ENCODE measurements at regions not wholly inside any gene's neighbourhood (a gene's known extent, or its start where the extent isn't known, plus 50 kb on each side); places are given as distances from the start of the nearest gene placed in this dataset.

- Mint-ChIP-seq H3K4me3 (no peak overlapping the region), H3K9me3 (ENCODE audit: insufficient read depth) (no peaks in the 10 kb centered on the region), H3K27me3 (peaks cover 27% of the 10 kb centered on the region), H3K27ac (no peak overlapping the region), H3K4me1 (no peaks in the 10 kb centered on the region)
- intact Hi-C loops (cut with micrococcal nuclease) = no loop called here
- DNase-seq = no peak
- Histone ChIP-seq H3K27ac (ENCODE audit: low read length in 2 of 2) (no peak overlapping the region), H3K4me3 (ENCODE audit: control extremely low read depth in 1 of 5, extremely low read depth in 1 of 5, insufficient read depth in 1 of 5, low read depth in 2 of 5, low read length in 4 of 5) (no peak overlapping the region), H3K4me1 (ENCODE audit: control insufficient read depth in 2 of 2, insufficient read depth in 2 of 2, low read length in 2 of 2) (no peaks in the 10 kb centered on the region), H3K4me2 (replicated peaks; ENCODE audit: low read depth, low read length, poor library complexity, severe bottlenecking) (no peak overlapping the region), H3K27me3 (replicated peaks in 1 of 4; ENCODE audit: control extremely low read depth in 1 of 4, control insufficient read depth in 3 of 4, insufficient read depth in 4 of 4, low read length in 3 of 4) (peaks cover 0 to 2% (median 0%) of the 10 kb centered on the region in 4 experiments), H3K79me2 (ENCODE audit: control insufficient read depth, insufficient read depth, low read length) (no peaks in the 10 kb centered on the region), H2AFZ (ENCODE audit: insufficient read depth, low read depth, low read length, poor library complexity, severe bottlenecking) (no peak overlapping the region), H4K20me1 (ENCODE audit: control insufficient read depth, insufficient read depth, low read length, poor library complexity, severe bottlenecking) (no peaks in the 10 kb centered on the region), H3K9me3 (ENCODE audit: control extremely low read depth in 1 of 3, control insufficient read depth in 2 of 3, insufficient read depth in 1 of 3, low read length in 2 of 3) (peaks cover 0 to 3% (median 0%) of the 10 kb centered on the region in 3 donors), H3K9ac (ENCODE audit: low read length) (no peak overlapping the region), H3K36me3 (replicated peaks in 1 of 2; ENCODE audit: control extremely low read depth in 1 of 2, control insufficient read depth in 1 of 2, extremely low read depth in 1 of 2, insufficient read depth in 2 of 2, low read length in 1 of 2) (no peaks in the 10 kb centered on the region)
- TF ChIP-seq EZH2 (IDR thresholded peaks at IDR 0.05; ENCODE audit: borderline replicate concordance, insufficient read depth, low read depth, low read length, poor library complexity, severe bottlenecking) = no peak
- TF ChIP-seq CTCF (IDR thresholded peaks at IDR 0.05) = no peak
- ChIA-PET CTCF (no interaction called here), POLR2A (no interaction called here)
- no peak for ATAC-seq (ENCODE audit: low read depth)
- 80% methylated on average over 5 of the region's 5 CpGs for WGBS (ENCODE audit: insufficient coverage)
Observed at GRCh38 chr10:94102436-94102835, 108.7 kb downstream of the PLCE1 start.

- POLR2A ChIA-PET = no interaction called here
- Mint-ChIP-seq H3K27me3 (peaks cover 25% of the 10 kb centered on the region), H3K9me3 (ENCODE audit: insufficient read depth) (no peaks in the 10 kb centered on the region), H3K27ac (no peak overlapping the region), H3K4me3 (no peak overlapping the region), H3K4me1 (no peaks in the 10 kb centered on the region)
- DNase-seq = no peak
- CTCF ChIA-PET = no interaction called here
- H3K4me1 ChIP-seq (ENCODE audit: control insufficient read depth in 2 of 2, insufficient read depth in 2 of 2, low read length in 2 of 2) = no peaks in the 10 kb centered on the region
- H3K27ac ChIP-seq (ENCODE audit: low read length in 2 of 2) = no peak overlapping the region
- intact Hi-C loops (cut with micrococcal nuclease) = no loop called here
- H3K36me3 ChIP-seq (replicated peaks in 1 of 2; ENCODE audit: control extremely low read depth in 1 of 2, control insufficient read depth in 1 of 2, extremely low read depth in 1 of 2, insufficient read depth in 2 of 2, low read length in 1 of 2) = no peaks in the 10 kb centered on the region
- no peak for ATAC-seq (ENCODE audit: low read depth)
- H3K9ac ChIP-seq (ENCODE audit: low read length) = no peak overlapping the region
- no peaks in the 10 kb centered on the region for H4K20me1 ChIP-seq (ENCODE audit: control insufficient read depth, insufficient read depth, low read length, poor library complexity, severe bottlenecking)
- no CpG with 5 or more reads among the region's 2 CpGs for WGBS (ENCODE audit: insufficient coverage)
- no peaks in the 10 kb centered on the region for H3K79me2 ChIP-seq (ENCODE audit: control insufficient read depth, insufficient read depth, low read length)
- H3K4me3 ChIP-seq (ENCODE audit: control extremely low read depth in 1 of 5, extremely low read depth in 1 of 5, insufficient read depth in 1 of 5, low read depth in 2 of 5, low read length in 4 of 5) = no peak overlapping the region
- no peak overlapping the region for H3K4me2 ChIP-seq (replicated peaks; ENCODE audit: low read depth, low read length, poor library complexity, severe bottlenecking)
- no peak for TF ChIP-seq CTCF (IDR thresholded peaks at IDR 0.05)
- no peak for TF ChIP-seq EZH2 (IDR thresholded peaks at IDR 0.05; ENCODE audit: borderline replicate concordance, insufficient read depth, low read depth, low read length, poor library complexity, severe bottlenecking)
- no peak overlapping the region for H2AFZ ChIP-seq (ENCODE audit: insufficient read depth, low read depth, low read length, poor library complexity, severe bottlenecking)
- H3K9me3 ChIP-seq (ENCODE audit: control extremely low read depth in 1 of 3, control insufficient read depth in 2 of 3, insufficient read depth in 1 of 3, low read length in 2 of 3) = peaks cover 0 to 3% (median 0%) of the 10 kb centered on the region in 3 donors
- peaks cover 0 to 2% (median 0%) of the 10 kb centered on the region in 4 experiments for H3K27me3 ChIP-seq (replicated peaks in 1 of 4; ENCODE audit: control extremely low read depth in 1 of 4, control insufficient read depth in 3 of 4, insufficient read depth in 4 of 4, low read length in 3 of 4)
Observed at GRCh38 chr10:94103192-94103591, 109.5 kb downstream of the PLCE1 start.
